PC-9 (cell line): ENCODE measurements at regions not wholly inside any gene's neighbourhood (a gene's known extent, or its start where the extent isn't known, plus 50 kb on each side); places are given as distances from the start of the nearest gene placed in this dataset.

Experiments
- BruUV-seq: library from RNA; stranded (reverse); fragments of 400-500 nt; replicated peaks from 2 replicates; lab custom pipeline; 2021; lab: Mats Ljungman, UMichigan
- CTCF ChIA-PET: fragments of 300-600 bp; sonication (Branson Sonifier 250); formaldehyde crosslinking; loops from one replicate; lab custom pipeline; 2022; ENCODE audit warnings: antibody characterized with exemption; lab: Charles Lee
- POLR2A ChIA-PET: fragments of 300-600 bp; sonication (Branson Sonifier 250); formaldehyde crosslinking; loops from one replicate; lab custom pipeline; 2022; ENCODE audit warnings: antibody characterized with exemption; ENCODE audit not compliant: unreplicated experiment; lab: Charles Lee
- DNase-seq, 2 experiments: peaks; one replicate each; pipeline versions ENCODE4 v3.0.0 to v3.0.0-alpha.2; 2015 to 2022; ENCODE audit warnings: mixed read lengths in 1 of 2
- H2AFZ ChIP-seq: fragments of 200-600 bp; sonication (generic); 2 replicates; pipeline ENCODE4 v1.8.1; 2017; ENCODE audit warnings: antibody characterized with exemption
- H3F3A ChIP-seq: fragments of 200-600 bp; sonication (generic); 2 replicates; pipeline ENCODE4 v1.8.1; 2017; ENCODE audit warnings: antibody characterized with exemption, mild to moderate bottlenecking, low read depth; ENCODE audit not compliant: insufficient read depth
- H3K27ac ChIP-seq: fragments of 200-600 bp; sonication (generic); 2 replicates; pipeline ENCODE4 v1.6.1; 2016; ENCODE audit warnings: mixed run types
- H3K27me3 ChIP-seq: fragments of 200-600 bp; sonication (generic); 2 replicates; pipeline ENCODE4 v1.6.1; 2016; ENCODE audit warnings: low read depth, mixed run types; ENCODE audit not compliant: insufficient read depth
- H3K36me3 ChIP-seq: fragments of 200-600 bp; sonication (generic); 2 replicates; pipeline ENCODE4 v1.6.1; 2016; ENCODE audit warnings: low read depth, mixed run types
- H3K4me1 ChIP-seq: fragments of 200-600 bp; sonication (generic); replicated peaks from 2 replicates; pipeline ENCODE4 v1.6.1; 2016; ENCODE audit warnings: mixed run types; ENCODE audit not compliant: insufficient read depth
- H3K4me2 ChIP-seq: fragments of 200-600 bp; sonication (generic); 2 replicates; pipeline ENCODE4 v1.6.1; 2017; ENCODE audit warnings: mixed run types
- H3K4me3 ChIP-seq: fragments of 200-600 bp; sonication (generic); 2 replicates; pipeline ENCODE4 v1.6.1; 2016; ENCODE audit warnings: mixed run types
- H3K79me2 ChIP-seq: fragments of 200-600 bp; sonication (generic); 2 replicates; pipeline ENCODE4 v1.6.1; 2017; ENCODE audit warnings: low read depth, mixed run types
- H3K9me2 ChIP-seq: fragments of 200-600 bp; sonication (generic); 2 replicates; pipeline ENCODE4 v1.8.1; 2017; ENCODE audit warnings: mild to moderate bottlenecking; ENCODE audit not compliant: insufficient read depth
- H3K9me3 ChIP-seq: fragments of 200-600 bp; sonication (generic); 2 replicates; pipeline ENCODE4 v1.8.1; 2016; ENCODE audit warnings: low read depth; ENCODE audit not compliant: insufficient read depth
- H4K20me1 ChIP-seq: fragments of 200-600 bp; sonication (generic); 2 replicates; pipeline ENCODE4 v1.8.1; 2017; ENCODE audit not compliant: insufficient read depth
- EZH2 ChIP-seq: fragments of 200-600 bp; sonication (generic); IDR thresholded peaks from 2 replicates; pipeline ENCODE4 v1.8.0; 2017; ENCODE audit warnings: antibody characterized with exemption, low read depth
- intact Hi-C: fragments of 100-400 bp; cut with micrococcal nuclease; formaldehyde crosslinking; loops from one replicate; pipeline ENCODE4 v1.10.0; 2022; ENCODE audit not compliant: unreplicated experiment
- TF ChIP-seq, protein P1 (sequence below): fragments of 200-600 bp; sonication (generic); conservative IDR thresholded peaks from 2 replicates; pipeline ENCODE4 v1.6.1; 2017; ENCODE audit warnings: mixed run types, antibody characterized with exemption, mild to moderate bottlenecking, moderate library complexity

DNA sequence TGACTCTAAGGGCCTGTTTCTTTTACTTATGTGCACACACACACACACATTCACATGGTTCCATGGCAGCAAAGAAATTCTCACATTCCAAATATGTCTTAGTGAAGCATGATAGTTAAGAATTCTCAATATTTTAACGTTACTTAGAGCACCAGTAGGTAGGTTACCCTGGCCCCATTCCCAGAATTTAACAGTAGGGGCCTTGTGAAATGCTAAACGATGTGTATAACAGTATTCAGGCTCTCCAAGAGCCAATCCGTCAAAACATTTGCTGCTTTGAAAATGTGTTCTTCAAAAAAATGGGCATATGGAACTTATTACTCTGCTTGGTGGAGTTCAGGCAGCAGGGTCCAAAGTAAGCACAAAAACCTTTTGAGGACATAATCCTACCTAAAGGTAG lies 93.7 kb upstream of the DAB2 start:
- Histone ChIP-seq H3K9me2 (no peaks in the 10 kb centered on the region), H3K36me3 (no peaks in the 10 kb centered on the region), H3K27ac (no peak overlapping the region), H3K4me1 (peaks cover 9% of the 10 kb centered on the region), H3F3A (no peaks in the 10 kb centered on the region; the same call in 1 of the 2 replicates), H4K20me1 (no peaks in the 10 kb centered on the region), H3K4me3 (no peak overlapping the region), H3K9me3 (no peaks in the 10 kb centered on the region), H3K79me2 (no peaks in the 10 kb centered on the region), H3K4me2 (no peak overlapping the region), H3K27me3 (no peaks in the 10 kb centered on the region), H2AFZ (no peak overlapping the region)
- ChIA-PET CTCF (interaction anchor here (0.6 to 1.5 kb wide), 2 partner anchors 33 to 143 kb away, joined by 3 read pairs; no protein-coding TSS in a partner anchor), POLR2A (interaction anchor here (0.6 kb wide), 1 partner anchor 16 kb away, joined by 3 read pairs; no protein-coding TSS in a partner anchor)
- TF ChIP-seq, protein P1, sequence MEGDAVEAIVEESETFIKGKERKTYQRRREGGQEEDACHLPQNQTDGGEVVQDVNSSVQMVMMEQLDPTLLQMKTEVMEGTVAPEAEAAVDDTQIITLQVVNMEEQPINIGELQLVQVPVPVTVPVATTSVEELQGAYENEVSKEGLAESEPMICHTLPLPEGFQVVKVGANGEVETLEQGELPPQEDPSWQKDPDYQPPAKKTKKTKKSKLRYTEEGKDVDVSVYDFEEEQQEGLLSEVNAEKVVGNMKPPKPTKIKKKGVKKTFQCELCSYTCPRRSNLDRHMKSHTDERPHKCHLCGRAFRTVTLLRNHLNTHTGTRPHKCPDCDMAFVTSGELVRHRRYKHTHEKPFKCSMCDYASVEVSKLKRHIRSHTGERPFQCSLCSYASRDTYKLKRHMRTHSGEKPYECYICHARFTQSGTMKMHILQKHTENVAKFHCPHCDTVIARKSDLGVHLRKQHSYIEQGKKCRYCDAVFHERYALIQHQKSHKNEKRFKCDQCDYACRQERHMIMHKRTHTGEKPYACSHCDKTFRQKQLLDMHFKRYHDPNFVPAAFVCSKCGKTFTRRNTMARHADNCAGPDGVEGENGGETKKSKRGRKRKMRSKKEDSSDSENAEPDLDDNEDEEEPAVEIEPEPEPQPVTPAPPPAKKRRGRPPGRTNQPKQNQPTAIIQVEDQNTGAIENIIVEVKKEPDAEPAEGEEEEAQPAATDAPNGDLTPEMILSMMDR: no peak
- no peak for TF ChIP-seq EZH2
- intact Hi-C loops: no loop called here
- DNase-seq: no peak
- no TSS peak for BruUV-seq

DNA sequence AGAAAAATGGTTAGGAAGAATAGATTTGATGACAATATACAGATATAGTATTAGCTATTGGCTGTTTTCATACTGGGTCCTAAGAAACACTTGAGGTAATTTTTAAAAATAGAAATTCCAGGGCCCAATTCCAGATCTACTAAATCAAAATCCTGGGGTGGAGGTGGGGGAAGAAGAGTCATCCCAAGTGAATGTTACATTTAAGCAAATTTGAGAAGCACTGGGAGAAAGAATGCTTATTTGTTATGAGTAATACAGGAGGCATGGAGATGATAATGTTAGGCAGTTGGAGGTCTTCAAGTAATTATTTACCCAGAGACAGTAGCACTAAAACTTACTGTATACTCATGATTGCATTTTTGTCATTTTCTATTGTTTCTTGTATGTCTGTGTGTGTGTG lies 93.0 kb upstream of the DAB2 start:
- POLR2A ChIA-PET: interaction anchor here (0.7 kb wide), 1 partner anchor 1273 kb away, joined by 3 read pairs; no protein-coding TSS in a partner anchor
- TF ChIP-seq EZH2: no peak
- TF ChIP-seq, protein P1: no peak
- BruUV-seq: no TSS peak

DNA sequence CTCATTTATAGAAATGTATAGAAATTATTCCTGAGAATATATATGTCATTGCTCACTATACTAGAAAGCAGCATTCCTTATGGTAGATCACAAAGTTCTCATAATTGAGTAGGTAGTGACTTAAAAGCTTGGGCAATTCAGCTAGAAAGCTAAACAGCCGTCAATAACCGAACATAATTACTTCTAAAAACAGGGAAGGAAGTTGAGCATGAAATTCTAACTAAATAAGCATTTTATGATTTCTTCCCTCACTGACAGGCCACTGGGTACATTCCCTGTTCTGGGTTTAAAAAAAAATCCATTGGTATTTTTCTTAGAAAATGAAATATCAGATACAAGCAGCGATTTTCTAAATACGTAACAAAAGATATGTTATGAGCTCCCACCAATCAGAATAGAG lies 91.1 kb upstream of the DAB2 start:
- no peaks in the 10 kb centered on the region for H3K36me3 ChIP-seq
- H3K4me1 ChIP-seq: peaks cover 16% of the 10 kb centered on the region
- no peak overlapping the region for H2AFZ ChIP-seq
- H3K4me3 ChIP-seq: no peak overlapping the region
- no peaks in the 10 kb centered on the region for H3K9me3 ChIP-seq
- TF ChIP-seq EZH2: no peak
- TF ChIP-seq, protein P1: no peak
- no peaks in the 10 kb centered on the region; the same call in 1 of the 2 replicates for H3F3A ChIP-seq
- intact Hi-C loops: no loop called here
- H3K4me2 ChIP-seq: no peak overlapping the region
- POLR2A ChIA-PET: no interaction called here
- H3K79me2 ChIP-seq: no peaks in the 10 kb centered on the region
- no peaks in the 10 kb centered on the region for H4K20me1 ChIP-seq
- CTCF ChIA-PET: interaction anchor here (1.3 kb wide), 1 partner anchor 14 kb away, joined by 13 read pairs; no protein-coding TSS in a partner anchor
- H3K27ac ChIP-seq: no peak overlapping the region
- BruUV-seq: no TSS peak
- H3K9me2 ChIP-seq: no peaks in the 10 kb centered on the region
- DNase-seq: no peak
- H3K27me3 ChIP-seq: no peaks in the 10 kb centered on the region

More for the DNA sequence above, 93.0 kb upstream of the DAB2 start:
- no peaks in the 10 kb centered on the region for H3K36me3 ChIP-seq
- no peak overlapping the region for H3K27ac ChIP-seq
- peak in 1 of 2 experiments; percentile 30 for DNase-seq
- H4K20me1 ChIP-seq: no peaks in the 10 kb centered on the region
- H3K4me2 ChIP-seq: no peak overlapping the region
- no peaks in the 10 kb centered on the region for H3K79me2 ChIP-seq
- no peaks in the 10 kb centered on the region; the same call in 1 of the 2 replicates for H3F3A ChIP-seq
- H3K4me3 ChIP-seq: no peak overlapping the region
- H3K27me3 ChIP-seq: no peaks in the 10 kb centered on the region
- H3K4me1 ChIP-seq: peaks cover 16% of the 10 kb centered on the region
- no peaks in the 10 kb centered on the region for H3K9me3 ChIP-seq
- CTCF ChIA-PET: interaction anchor here (1.5 kb wide), 1 partner anchor 142 kb away, joined by 3 read pairs; no protein-coding TSS in a partner anchor
- intact Hi-C loops: no loop called here
- H3K9me2 ChIP-seq: no peaks in the 10 kb centered on the region
- H2AFZ ChIP-seq: no peak overlapping the region
